HFFc6 (cell line): ENCODE measurements at regions not wholly inside any gene's neighbourhood (a gene's known extent, or its start where the extent isn't known, plus 50 kb on each side); places are given as distances from the start of the nearest gene placed in this dataset.

ENCODE experiments used
- DNase-seq: peaks from one replicate; pipeline ENCODE4 v3.0.0-alpha.2; 2018
- H3K27ac Mint-ChIP-seq: 2 replicates; pipeline ENCODE4 v1.8.0; 2020; ENCODE audit warnings: mild to moderate bottlenecking, mixed read lengths
- H3K27me3 Mint-ChIP-seq: 2 replicates; pipeline ENCODE4 v1.8.0; 2021; ENCODE audit warnings: mild to moderate bottlenecking, moderate library complexity, mixed read lengths; ENCODE audit not compliant: insufficient read depth
- H3K36me3 Mint-ChIP-seq: 2 replicates; pipeline ENCODE4 v1.8.0; 2021; ENCODE audit warnings: low read depth, mixed read lengths
- H3K4me1 Mint-ChIP-seq: 2 replicates; pipeline ENCODE4 v1.8.0; 2020; ENCODE audit warnings: low read depth, mixed read lengths
- H3K4me3 Mint-ChIP-seq: 2 replicates; pipeline ENCODE4 v1.8.0; 2020; ENCODE audit warnings: mild to moderate bottlenecking, moderate library complexity, mixed read lengths
- H3K9me3 Mint-ChIP-seq: 2 replicates; pipeline ENCODE4 v1.8.0; 2020; ENCODE audit warnings: mild to moderate bottlenecking, mixed read lengths
- CTCF ChIP-seq: fragments of 200-600 bp; sonication (generic); IDR thresholded peaks from 2 replicates; pipeline ENCODE4 v1.5.0; 2021; ENCODE audit warnings: antibody characterized with exemption, mild to moderate bottlenecking

- H3K4me3 Mint-ChIP-seq = no peak overlapping the region
- no peak for DNase-seq
- no peak for TF ChIP-seq CTCF
- no peaks in the 10 kb centered on the region; the same call in 1 of the 2 replicates for H3K27me3 Mint-ChIP-seq
- no peaks in the 10 kb centered on the region for H3K36me3 Mint-ChIP-seq
- H3K9me3 Mint-ChIP-seq = peaks cover 11% of the 10 kb centered on the region
- no peaks in the 10 kb centered on the region for H3K4me1 Mint-ChIP-seq
- H3K27ac Mint-ChIP-seq = no peak overlapping the region
Measured at GRCh38 chr18:7373441-7373840, 142.6 kb downstream of the LRRC30 start.

- H3K27me3 Mint-ChIP-seq = peaks cover 16% of the 10 kb centered on the region
- H3K9me3 Mint-ChIP-seq = peaks cover 11% of the 10 kb centered on the region
Measured at GRCh38 chr18:7381307-7381706, 150.4 kb downstream of the LRRC30 start.

GRCh38 chr18:7382328-7383001 is 151.6 kb downstream of the LRRC30 start:
- no peak for TF ChIP-seq CTCF
- no peak overlapping the region for H3K27ac Mint-ChIP-seq
- H3K36me3 Mint-ChIP-seq = no peaks in the 10 kb centered on the region
- DNase-seq = no peak
- H3K27me3 Mint-ChIP-seq = peaks cover 16% of the 10 kb centered on the region
- H3K4me1 Mint-ChIP-seq = no peaks in the 10 kb centered on the region
- H3K9me3 Mint-ChIP-seq = peaks cover 3% of the 10 kb centered on the region; the same call in 1 of the 2 replicates
- no peak overlapping the region for H3K4me3 Mint-ChIP-seq

More at GRCh38 chr18:7381307-7381706, 150.4 kb downstream of the LRRC30 start:
- DNase-seq = no peak
- H3K4me1 Mint-ChIP-seq = no peaks in the 10 kb centered on the region
- H3K27ac Mint-ChIP-seq = no peak overlapping the region
- TF ChIP-seq CTCF = no peak
- H3K36me3 Mint-ChIP-seq = no peaks in the 10 kb centered on the region
- no peak overlapping the region for H3K4me3 Mint-ChIP-seq

GRCh38 chr18:7383002-7383980 is 152.4 kb downstream of the LRRC30 start:
- Mint-ChIP-seq H3K9me3 (no peaks in the 10 kb centered on the region), H3K27ac (no peak overlapping the region), H3K27me3 (peaks cover 16% of the 10 kb centered on the region), H3K4me1 (no peaks in the 10 kb centered on the region), H3K36me3 (no peaks in the 10 kb centered on the region), H3K4me3 (no peak overlapping the region)
- no peak for DNase-seq
- TF ChIP-seq CTCF = no peak

GRCh38 chr18:7388741-7389140 is 157.9 kb downstream of the LRRC30 start:
- H3K4me1 Mint-ChIP-seq = no peaks in the 10 kb centered on the region
- H3K27ac Mint-ChIP-seq = no peak overlapping the region
- no peak overlapping the region for H3K4me3 Mint-ChIP-seq
- no peak for DNase-seq
- no peak for TF ChIP-seq CTCF
- peaks cover 10% of the 10 kb centered on the region for H3K27me3 Mint-ChIP-seq
- H3K9me3 Mint-ChIP-seq = no peaks in the 10 kb centered on the region
- H3K36me3 Mint-ChIP-seq = no peaks in the 10 kb centered on the region
